HG03045 (cell line): ENCODE measurements at regions not wholly inside any gene's neighbourhood (a gene's known extent, or its start where the extent isn't known, plus 50 kb on each side); places are given as distances from the start of the nearest gene placed in this dataset.

Source experiments
- ATAC-seq: cut with Tn5 transposase; IDR thresholded peaks from one replicate; pipeline ENCODE4 v1.9.1; 2021; ENCODE audit warnings: mild to moderate bottlenecking, moderate library complexity; ENCODE audit not compliant: unreplicated experiment

DNA sequence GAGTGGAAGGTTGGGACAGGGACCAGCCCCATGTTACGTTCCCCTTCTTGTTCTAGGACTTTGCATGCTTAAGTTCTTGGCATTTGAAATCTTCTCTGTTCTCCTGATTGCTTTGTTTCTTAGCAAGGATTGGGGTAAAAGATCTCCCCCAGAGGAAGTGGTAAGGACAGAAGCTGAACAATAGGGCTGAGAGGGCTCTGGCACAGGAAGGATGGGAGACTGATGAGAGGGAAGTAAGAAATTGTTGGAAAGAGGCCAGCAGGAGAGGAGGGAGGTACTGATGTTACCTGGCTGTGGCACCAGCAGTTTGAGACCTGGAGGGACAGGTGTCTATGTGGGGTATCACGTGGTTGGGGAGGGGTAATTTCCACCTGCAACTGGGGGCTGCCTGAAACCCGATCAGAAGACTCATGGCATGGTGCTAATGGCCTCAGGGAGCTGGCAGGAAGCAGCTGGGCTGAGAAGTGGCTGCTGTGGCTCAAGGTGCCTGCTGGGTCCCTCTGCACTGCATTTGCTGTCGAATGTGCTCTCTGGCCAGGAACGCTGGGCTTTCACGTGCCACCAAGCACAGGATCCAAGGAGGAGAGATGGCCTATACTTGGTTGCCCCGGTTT is 108.4 kb downstream of the LSM3 start:
- no peak for ATAC-seq

DNA sequence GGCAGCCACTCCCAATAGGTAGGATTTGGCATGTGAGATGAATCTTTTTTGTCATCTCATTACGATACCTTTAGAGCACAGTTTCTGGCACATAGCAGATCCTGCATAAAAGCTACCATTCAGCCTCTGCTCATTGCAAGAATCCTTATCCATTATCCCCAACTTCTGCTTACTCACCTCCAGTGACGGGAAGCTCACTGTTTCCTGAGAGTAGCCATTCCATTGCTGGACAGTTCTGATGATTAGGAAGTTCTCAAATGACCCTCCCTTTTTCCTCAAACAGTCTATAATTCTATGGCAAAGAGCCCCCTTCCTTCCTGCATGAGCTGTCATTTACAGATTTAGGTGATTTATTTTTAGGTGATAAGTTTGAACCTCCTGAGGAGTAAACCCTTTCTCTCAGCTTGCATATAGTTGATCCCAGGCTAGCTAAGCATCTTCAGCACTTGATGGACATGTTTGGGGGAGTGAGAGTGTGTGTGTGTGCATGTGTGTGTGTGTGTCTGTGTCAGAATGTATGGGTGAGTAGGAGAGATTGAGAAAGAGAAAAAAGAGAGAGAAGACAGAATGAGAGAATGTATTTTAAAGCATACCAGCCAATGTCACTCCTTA is 109.7 kb downstream of the LSM3 start:
- ATAC-seq = no peak

DNA sequence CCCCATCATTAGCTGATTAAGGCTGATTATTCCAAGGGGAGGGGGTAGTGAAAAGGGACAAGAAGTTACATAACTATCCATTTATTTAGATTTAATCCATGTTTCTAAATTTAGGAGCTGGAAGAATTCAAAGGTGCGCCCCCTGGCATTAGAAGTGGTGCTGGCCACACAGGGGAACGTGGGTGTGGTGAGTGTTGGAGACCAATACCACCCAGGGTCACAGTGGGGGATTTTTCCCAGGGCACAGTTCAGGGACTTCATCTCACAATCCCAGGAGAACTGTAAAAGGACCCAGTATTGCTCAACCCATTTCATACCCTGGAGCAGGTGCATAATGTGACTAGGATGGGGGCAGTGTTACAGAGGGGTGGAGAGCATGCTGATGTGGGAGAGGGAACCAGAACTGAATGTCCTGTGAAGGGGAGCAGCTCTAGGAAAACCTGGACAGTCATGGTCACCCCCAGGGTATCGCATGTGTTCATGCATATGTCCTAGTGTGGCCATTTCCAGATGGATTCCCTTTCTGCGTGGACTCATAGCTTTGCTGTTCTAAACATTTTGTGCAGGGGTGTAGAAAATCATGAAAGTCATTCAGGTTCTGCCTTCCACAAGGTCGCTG is 110.3 kb downstream of the LSM3 start:
- no peak for ATAC-seq

GRCh38 chr3:14289590-14290461 is 111.2 kb downstream of the LSM3 start:
- ATAC-seq = no peak

- ATAC-seq = no peak
Observed at GRCh38 chr3:14290631-14291385, 111.6 kb upstream of the SLC6A6 start.

DNA sequence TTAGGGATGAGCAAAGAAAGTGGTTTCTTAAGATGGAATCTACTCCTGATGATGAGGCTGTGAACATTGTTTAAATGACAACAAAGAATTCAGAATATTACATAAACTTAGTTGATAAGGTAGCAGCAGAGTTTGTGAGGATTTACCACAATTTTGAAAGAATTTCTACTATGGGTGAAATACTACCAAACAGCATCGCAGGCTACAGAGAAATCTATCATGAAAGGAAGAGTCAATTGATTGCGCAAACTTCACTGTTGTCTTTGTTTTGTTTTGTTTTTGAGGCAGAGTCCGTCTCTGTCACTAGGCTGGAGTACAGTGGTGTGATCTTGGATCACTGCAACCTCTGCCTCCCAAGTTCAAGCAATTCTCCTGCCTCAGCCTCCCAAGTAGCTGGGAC is 107.4 kb upstream of the SLC6A6 start:
- no peak for ATAC-seq

DNA sequence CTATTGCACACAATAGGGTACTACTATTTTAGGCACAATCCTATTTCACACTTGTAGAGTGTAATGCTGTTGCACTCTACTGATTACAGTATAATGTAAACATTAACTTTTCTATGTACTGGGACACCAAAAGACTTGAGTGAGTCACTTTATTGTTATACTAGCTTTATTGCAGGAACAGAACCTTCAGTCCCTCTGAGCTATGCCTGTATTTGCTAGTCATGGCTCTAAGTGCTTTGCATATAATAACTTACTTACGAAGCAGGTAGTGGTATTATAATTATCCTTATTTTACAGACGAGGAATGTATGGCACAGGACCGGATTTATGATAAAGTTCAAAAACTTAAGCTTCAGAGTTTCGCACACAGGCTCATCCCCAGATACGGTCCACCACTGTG is 106.6 kb upstream of the SLC6A6 start:
- no peak for ATAC-seq

- ATAC-seq = no peak
Observed at GRCh38 chr3:14297305-14297704, 105.1 kb upstream of the SLC6A6 start.

GRCh38 chr3:14297784-14298236 is 104.6 kb upstream of the SLC6A6 start:
- ATAC-seq = no peak

- ATAC-seq = no peak
Observed at GRCh38 chr3:14298442-14298841, 104.0 kb upstream of the SLC6A6 start.

- ATAC-seq = no peak
Observed at GRCh38 chr3:14298991-14299555, 103.3 kb upstream of the SLC6A6 start.

GRCh38 chr3:14299767-14300166 is 102.6 kb upstream of the SLC6A6 start:
- no peak for ATAC-seq

GRCh38 chr3:14300721-14301399 is 101.5 kb upstream of the SLC6A6 start:
- no peak for ATAC-seq

GRCh38 chr3:14301558-14301957 is 100.8 kb upstream of the SLC6A6 start:
- ATAC-seq = no peak

- ATAC-seq = no peak
Observed at GRCh38 chr3:14303336-14304100, 98.9 kb upstream of the SLC6A6 start.

GRCh38 chr3:14304101-14305045 is 98.0 kb upstream of the SLC6A6 start:
- ATAC-seq = no peak

DNA sequence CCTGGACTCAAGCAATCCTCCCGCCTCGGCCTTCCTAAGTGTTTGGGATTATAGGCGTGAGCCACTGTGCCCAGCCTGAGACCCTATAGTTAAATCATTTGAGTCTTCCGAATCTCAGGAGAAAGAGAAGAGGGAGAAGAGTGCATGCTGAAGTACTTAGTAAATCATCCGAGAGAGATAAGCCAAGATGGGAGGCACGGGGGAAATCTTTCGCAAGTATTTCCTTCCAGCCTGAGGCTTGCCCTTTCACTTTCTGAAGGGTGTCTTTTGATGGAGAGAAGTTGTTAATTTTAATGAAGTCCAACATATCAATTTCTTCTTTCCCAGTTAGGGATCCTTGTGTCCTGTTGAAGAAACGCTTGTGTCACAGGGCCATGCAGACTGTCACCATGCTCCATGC is 97.1 kb upstream of the SLC6A6 start:
- no peak for ATAC-seq

DNA sequence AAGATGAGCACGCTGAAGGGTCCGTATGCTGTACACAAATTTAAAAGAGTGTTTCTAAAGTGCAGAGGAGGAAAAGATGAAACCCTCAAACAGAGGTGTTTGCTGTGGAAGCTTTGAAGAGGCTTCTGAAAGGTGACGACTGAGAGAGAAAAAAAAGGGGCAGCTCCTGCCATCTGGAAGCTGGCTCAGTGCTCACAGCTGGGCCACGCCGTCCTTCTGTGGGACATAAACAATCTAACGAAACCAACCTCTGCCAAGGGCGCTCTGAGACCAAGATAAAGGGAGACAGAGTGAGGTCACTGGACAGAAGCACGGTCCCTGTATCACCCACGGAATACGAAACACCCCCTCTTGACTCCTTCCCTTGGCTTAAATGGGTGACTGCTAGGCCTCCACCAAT is 96.3 kb upstream of the SLC6A6 start:
- ATAC-seq = no peak
